GM03348 (cell line): ENCODE measurements at regions not wholly inside any gene's neighbourhood (a gene's known extent, or its start where the extent isn't known, plus 50 kb on each side); places are given as distances from the start of the nearest gene placed in this dataset.

Experiments
- DNase-seq: peaks from one replicate; pipeline ENCODE4 v3.0.0; 2012; ENCODE audit warnings: low spot score

DNA sequence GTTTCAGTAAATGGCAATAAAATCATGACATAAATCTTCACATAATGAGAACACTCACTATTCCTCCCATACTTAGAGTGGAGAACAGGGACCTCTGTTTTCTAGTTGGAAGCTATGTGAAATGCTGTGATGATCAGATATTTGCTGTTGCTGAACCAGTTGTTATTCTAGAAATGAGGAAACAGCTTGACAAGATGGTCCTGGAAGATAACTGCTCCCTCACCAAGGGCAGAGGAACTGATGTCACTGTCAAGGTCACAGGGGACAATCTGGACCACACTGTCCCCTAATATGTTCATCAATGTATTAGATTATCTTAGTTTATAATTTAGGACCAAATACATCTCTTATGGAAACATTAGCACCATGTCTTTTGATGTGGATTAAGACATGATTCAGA, 1173.3 kb downstream of the PCDH17 start:
- no peak for DNase-seq

DNA sequence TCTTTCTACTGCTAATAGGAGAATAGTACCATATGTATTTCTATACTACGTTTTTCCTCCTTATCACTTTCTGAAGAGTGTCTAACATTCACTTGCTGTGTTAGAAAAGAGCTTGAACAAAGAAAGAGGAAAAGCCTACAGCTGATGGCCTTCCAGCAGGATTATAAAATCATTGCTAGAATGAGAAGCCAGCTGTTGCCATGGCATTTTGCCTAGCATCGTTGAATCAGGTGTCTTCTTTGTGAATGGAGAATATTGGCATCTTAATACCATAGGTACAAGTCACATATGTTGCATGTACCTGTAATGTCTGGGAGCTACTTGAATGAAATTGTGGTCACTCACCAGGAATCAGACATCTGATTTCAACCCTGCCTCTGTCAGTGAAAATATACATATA, 1174.9 kb downstream of the PCDH17 start:
- DNase-seq, result no peak

DNA sequence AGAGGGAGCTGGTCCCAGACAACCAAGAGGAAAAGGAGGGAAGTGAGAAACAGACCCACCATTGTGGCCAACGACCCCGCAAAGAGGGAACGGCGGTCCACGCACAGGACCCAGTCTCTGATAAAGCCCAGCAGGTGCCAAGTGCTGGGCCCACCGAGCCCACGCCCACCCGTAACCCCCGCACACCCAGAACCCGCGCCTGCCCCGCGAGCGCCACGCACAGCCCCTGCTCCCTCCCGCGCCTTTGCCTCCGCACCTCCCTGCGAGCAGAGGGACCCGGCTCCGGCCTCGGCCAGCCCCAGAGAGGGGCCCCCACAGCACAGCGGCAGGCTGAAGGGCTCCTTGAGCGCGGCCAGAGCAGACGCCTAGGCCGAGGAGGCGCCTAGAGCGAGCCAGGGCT, 1192.2 kb downstream of the PCDH17 start:
- no peak for DNase-seq

DNA sequence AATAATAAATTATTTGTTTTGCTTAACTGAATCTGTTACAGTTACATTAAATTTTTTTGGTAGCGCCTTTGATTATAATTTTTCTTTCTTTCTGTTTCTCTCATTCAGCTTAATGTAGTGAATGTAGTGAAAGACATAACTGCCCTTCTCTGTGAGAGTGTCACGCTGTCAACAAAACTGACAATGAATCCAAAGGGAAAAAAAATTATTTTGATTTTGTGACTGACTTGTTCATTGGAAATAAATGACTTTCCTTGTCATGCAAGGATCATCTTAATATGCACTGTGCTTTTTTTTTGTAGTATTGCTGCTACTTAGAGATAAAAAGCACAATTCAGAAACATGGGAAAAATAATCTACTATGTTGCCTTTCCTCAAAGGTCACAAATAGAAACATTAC, 1196.4 kb downstream of the PCDH17 start:
- no peak for DNase-seq

DNA sequence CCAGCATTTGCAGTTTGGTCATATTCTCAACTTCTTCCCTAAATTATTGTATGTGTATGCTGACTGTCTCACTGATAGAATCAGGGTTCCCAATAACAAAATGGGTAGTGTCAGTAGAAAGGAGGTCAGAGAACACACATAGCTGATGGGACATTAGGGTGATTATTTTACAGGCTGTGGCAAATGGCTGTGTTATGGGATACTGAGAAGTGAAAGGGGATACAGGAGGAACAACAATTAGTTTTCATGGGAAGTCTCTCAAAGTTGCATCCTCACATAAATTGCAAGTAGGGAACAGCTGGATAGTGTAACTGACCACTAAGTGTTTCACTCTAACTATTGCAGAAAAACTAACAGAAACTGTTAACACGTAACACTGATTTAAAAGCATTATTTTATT, 1199.3 kb downstream of the PCDH17 start:
- no peak for DNase-seq

DNA sequence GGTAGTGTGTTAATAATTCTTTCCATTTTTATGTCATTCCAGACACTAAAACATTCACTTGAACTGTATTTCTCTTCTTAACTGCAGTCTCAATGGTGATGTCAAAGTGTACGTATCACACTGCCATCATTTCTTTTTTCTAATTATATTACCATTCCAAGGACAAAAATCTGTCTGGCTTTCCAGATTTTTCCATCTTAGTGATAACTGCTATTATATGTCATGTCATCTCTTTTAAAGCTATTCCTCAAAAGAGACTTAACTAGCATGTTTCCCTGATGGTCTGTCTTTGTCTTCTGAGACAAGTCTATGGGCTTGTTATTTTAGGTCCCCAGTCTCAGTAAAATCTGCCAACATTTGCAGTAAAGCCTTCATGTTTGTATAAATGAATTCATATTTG, 1207.1 kb downstream of the PCDH17 start:
- DNase-seq, result no peak

DNA sequence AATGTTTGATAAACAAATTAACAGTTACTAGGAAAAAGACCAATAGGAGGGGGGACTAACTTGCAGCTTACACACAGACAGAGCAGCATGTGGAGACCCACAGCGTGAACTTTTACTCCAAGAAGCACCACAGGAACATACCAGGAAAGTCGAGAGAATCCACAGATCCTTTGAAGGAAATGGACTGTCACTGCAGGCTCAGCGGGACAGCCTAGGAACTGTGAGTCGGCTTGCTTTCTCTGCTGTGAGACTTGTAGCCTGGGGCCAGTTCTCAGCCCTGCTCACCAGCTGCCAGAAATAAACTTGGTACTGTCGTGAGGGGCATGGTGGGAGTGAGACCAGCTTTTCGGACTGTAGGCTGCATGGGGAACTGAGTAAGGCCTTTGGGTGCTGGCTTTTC, 1211.5 kb downstream of the PCDH17 start:
- DNase-seq, result no peak

DNA sequence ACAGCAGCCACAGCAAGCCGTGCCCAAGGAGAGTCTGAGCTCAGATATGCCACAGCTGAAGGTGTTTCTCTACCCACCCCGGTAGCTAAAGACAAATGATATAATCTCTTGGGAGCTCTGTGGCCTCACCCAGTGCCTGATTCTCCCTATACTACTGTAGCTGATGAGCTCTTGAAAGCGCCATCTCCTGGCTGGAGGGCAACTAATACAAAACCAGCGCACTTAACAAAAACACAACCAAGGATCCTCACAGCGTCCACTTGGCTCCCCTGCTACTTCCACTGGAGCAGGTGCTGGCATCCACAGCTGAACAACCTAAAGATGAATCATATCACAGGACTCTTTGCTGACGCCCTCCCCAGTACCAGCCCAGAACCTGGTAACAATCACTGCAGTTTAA, 1212.0 kb downstream of the PCDH17 start:
- DNase-seq, result no peak

DNA sequence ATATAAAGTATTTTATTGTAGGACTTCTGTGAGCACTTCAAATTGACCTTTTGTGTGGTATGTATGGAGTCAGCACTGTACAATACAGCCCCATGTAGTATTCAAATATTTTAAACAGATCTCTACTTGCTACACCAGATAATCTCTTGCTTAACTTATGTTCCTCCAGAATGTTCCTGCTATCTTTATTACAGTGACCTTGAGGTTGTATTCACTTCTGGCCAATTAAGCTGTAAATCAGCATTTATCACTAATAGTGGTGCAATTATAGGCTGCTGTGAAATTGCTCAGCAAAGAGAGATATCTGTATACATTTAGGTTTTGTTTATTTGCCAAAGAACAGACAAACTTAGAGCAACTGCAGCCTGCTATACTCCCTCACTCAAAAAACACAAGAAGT, 1218.6 kb downstream of the PCDH17 start:
- no peak for DNase-seq

DNA sequence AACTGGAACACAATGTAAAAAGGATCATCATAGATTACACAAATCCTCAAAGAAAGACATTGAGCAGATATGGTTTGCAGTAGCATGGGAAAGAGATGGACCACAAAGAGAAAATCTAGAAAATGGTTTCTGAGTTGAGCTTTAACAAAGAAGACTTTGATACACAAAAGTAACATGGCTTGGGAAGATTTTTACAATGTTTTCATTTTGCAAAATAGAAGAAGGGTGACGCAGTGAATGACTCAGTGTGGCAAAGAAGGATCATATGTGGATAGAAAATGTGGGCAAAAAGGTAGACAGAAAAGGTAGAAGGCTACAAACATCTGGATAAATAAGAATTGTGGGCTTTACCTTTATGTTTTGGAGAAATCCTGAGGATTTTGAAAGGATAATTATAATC, 1220.5 kb downstream of the PCDH17 start:
- DNase-seq, result no peak

DNA sequence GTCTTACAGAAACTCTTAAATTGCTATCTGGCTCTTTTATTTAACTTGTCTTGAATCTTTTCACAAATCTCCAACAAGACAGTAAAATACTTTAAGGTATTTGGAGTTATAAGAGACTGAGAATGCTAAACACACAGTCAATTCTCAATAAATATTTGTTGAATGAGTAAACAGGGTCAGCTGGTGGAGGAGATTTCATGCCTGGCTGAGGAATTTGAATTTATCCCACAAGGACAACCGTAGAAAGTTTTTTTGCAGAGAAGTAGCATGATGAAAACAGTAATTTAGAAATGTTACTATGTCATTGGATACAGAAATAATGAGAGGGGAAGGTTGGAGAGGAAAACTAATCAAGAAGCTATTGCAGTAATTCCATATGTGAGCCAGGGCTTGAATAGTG, 1223.7 kb downstream of the PCDH17 start:
- no peak for DNase-seq

DNA sequence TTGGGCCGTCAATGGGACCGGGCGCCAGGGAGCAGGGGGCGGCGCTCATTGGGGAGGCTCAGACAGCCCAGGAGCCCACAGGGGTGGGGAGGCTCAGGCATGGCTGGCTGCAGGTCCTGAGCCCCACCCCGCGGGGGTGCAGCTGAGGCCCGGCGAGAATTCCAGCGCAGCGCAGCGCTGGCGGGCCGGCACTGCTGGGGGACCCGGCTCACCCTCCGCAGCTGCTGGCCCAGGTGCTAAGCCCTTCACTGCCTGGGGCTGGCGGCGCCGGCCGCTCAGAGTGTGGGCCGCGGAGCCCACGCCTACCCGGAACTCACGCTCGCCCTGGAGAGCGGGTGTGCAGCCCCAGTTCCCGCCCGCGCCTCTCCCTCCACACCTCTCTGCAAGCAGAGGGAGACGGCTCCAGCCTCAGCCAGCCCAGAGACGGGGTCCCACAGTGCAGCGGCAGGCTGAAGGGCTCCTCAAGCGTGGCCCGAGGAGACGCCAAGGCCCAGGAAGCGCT, 1227.4 kb downstream of the PCDH17 start:
- DNase-seq, result no peak

DNA sequence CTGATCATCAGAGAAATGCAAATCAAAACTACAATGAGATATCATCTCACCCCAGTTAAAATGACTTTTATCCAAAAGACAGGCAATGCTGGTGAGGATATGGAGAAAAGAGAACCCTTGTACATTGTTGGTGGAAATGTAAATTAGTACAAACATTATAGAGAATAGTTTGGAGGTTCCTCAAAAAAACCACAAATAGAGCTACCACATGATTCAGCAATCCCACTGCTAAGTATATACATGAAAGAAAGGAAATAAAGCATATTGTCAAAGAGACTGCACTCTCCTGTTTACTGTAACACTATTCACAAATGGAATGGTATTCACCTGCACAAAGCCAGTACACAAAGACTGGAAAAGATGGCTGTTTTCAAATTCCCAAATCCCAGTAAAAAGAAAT, 1233.7 kb downstream of the PCDH17 start:
- DNase-seq, result no peak

DNA sequence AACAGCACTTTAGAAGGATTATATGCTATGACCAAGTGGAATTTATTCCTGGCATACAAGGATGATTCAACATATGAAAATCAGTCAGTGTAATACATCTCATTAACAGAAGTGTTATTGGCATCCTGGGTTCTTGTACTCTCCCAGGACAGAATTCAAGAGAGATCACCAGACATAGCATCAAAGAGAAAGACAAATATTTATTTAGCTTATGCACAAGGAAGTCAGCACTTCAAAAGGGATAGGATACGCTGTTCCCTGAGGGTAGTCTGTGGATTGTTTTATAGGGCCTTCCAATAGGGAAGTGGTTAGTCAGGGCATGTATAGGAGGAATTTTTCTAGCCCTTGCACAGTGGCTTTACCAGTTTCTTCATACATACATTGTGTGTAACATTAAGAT, 1238.0 kb downstream of the PCDH17 start:
- no peak for DNase-seq

DNA sequence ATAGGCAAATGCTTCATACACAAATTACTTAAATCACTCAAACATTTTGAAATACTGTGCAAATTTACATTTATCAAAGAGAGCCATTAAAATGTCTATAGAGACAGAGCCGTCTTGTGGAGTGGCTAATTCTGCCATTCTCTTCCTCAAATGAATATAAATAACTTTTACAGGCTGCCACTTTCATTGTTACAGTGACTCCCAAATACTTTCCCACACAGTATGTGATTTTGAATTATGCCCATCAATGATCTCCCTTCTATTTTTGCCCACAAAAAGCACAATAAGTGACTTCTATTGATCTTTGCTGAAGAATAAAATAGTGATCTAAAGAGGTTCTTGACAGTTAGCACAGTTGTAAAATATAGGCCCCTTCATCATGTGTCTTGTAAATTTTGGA, 1244.9 kb downstream of the PCDH17 start:
- DNase-seq, result no peak

DNA sequence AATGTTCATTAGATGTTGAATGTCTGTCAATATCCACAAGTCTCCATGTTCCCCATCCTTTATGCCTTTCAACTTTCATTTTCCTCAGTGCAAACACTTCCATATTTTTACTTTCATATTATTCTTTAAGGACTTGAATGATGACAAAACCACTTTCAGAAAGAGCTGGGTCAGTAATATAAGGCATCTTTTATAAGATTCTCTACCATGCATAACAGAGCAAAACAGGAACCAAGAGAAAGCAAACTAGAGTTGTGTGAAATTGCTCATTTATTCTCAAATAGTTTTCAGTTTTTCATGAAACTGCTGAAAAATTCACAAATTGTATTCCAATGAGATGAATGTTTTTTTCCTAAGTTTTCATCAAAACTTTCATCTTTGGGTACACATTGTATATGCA, 1247.6 kb downstream of the PCDH17 start:
- DNase-seq, result no peak

DNA sequence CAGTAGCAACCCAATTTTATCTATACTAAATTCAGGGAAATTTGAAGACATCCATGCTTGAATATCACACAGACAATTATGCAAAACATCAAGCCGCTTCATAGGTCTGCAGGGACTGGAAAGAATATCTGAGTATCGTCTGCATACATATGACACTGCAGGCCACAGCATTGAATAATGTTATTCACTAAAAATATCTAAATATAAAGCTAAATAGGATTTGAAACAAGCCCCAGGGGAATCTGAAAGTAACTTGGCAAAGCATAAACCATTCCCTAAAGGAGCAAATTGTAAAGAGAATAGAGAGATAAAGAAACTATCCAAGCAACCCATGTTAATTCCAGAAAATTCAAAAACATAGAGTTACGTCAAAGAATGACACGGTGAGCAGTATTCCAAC, 1251.0 kb downstream of the PCDH17 start:
- no peak for DNase-seq

DNA sequence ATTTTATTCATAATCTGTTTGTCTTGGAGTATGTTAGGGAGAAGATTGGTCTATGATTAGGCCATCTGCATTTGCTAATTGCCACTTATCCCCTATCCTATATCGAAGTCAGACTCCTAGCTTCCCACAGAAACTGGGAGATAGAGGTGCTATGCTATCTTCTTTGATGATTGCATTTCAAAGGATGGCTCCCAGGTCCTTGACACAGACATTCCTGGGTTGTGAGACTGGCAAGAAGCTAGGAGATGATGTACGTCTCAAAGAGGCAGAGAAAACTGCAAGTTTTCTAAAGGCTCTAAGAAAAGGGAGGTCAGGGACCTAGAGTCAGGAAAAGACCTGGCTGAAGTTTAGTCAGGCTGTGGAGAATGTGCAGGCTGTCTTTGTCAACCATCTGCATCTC, 1251.9 kb downstream of the PCDH17 start:
- DNase-seq, result no peak

DNA sequence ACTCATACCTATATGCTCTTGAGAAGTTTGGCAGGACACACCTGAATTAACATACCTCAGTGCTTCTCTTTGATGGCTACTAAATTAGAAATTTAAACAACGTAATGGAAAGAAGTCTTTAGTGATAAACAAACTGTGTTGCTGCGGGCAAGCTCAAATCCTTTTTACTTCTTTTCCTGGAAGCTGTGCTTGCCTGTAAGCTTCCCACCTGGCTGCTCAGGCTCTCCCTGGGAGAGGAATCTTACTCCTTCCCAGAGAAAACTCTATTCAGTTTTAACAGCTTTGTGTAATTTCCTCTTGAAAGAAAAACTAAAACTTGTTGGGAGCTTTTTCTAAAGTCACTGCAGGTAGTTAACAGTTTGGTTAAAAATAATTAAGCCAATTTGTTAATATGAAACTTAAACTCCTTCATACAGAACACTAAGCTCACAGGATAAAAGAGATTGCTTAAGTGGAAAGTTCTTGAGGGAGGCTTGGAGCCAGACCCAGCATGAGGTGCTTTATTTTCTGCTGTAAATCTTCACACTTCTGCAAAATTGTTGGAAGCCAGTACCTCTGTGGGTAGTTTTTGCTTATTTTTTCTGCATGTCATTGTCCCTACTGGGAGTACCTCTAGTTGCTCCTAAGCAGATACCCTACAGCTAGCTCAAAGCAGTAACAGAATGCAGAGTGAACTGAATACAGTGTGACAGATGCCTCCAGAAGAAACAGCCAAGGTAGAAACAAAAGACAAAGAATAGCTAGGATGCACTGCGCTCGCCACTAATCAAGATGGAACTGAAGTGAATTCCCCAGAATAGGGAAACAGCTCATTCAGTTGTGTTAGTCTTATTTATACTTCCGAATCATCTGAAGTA, 1253.0 kb downstream of the PCDH17 start:
- no peak for DNase-seq

DNA sequence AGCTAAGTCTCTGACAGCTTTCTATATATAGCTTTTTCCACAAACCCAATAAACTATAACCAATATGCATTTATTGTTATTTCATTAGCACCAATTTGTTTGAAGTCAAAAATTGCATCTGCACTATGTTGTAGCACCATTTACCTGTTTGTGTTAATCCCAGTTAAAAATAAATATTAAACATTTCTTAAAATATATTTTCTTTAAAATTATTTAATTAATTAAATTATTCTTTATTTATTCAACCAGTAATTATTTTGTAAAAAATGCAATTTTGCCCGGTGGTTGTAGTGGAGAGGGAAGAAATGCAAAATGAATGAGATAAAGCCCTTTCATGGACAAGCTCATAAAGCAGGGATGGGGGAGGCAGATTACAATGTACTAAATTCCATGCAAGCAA, 1257.9 kb downstream of the PCDH17 start:
- no peak for DNase-seq

DNA sequence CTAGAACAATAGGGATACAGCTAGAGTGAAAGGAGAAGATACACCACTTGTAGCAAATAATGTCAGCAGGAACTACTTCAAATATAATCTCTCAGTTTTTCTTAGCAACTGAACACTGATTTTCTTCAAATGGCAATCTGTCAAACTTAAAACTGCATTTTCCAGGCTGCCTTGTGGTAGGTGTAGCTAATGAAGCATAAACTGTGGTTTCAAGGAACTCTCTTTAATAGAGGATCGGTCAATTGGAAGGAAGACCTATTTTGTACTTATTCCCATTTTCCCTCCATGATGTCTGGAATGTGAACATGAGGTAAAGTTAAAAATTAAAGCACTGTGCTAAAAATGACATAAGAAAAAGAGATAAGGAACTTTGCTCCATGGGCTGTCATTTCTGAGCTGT, 1261.9 kb downstream of the PCDH17 start:
- DNase-seq, result no peak

DNA sequence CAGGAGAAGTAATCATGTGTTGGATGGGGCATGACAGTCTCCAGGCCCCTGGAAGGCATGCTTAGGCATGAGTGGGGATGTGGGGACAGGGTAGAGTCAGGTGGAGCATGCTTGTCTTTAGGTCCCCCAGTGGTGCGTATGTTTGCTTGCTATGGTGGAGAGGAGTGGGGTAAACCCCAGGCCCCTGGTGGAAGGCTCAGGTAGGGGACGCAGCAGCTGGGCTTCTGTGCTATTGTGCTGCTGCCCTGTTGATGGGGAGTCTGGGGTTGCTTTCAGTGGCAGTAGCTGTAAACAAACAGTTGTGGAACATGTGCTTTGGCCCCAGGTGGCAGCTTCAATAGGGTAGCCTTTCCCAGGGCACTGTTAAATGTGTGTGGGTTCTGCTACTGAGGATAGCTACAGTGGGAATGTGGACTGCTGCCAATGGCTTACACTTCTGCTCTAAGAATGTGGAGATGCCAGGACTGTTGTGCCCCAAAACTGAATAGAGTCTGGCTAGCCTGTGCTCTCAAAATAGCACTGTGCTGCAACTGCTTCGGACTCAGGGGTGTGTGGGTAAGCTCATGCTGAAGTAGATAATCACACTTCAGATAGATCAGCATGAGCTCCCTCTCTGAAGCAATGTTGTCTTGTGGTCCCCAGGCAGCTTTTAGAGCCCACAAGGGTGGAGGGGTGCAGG, 1257.3 kb downstream of the DIAPH3 start:
- DNase-seq, result no peak

DNA sequence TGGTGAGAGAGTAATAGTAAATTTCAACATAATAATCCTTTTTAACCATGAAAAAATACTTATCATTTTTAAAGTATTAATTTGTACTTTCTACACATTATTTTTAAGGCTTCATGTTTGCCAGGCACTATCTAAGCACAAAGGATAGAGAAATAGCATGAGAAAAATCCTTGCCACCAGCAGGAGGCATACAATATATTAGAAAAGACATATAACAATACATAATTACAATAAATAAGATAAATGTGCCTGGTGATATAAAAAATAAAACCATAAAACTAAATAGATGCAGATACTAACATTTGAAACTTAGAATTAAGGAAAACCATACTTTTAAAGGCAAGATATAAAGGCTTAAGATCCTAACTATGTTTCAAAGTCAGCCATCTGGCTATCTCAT, 1256.4 kb downstream of the DIAPH3 start:
- no peak for DNase-seq
